OCI-LY1 (cell line): ENCODE measurements at regions not wholly inside any gene's neighbourhood (a gene's known extent, or its start where the extent isn't known, plus 50 kb on each side); places are given as distances from the start of the nearest gene placed in this dataset.

Experiments used
- CTCF ChIP-seq: fragments of 200-600 bp; sonication (generic), shearing (Covaris generic); IDR thresholded peaks from 2 replicates; pipeline ENCODE4 v1.5.1; 2017; ENCODE audit warnings: mild to moderate bottlenecking, antibody characterized with exemption, low read length, moderate library complexity, mixed read lengths
- EZH2 ChIP-seq: fragments of 200-600 bp; sonication (generic), shearing (Covaris generic); IDR thresholded peaks from 2 replicates; pipeline ENCODE4 v1.8.0; 2017; ENCODE audit warnings: borderline replicate concordance, mixed run types, mild to moderate bottlenecking, antibody characterized with exemption, low read length, moderate library complexity, mixed read lengths

- TF ChIP-seq CTCF (no peak), EZH2 (no peak)
Measured at GRCh38 chr19:31066385-31066784, 282.9 kb downstream of the TSHZ3 start.
